SK-N-SH treated with all-trans-retinoic acid at 6 μM for 48 hours (cell line): ENCODE measurements at regions not wholly inside any gene's neighbourhood (a gene's known extent, or its start where the extent isn't known, plus 50 kb on each side); places are given as distances from the start of the nearest gene placed in this dataset.

Experiments
- ATAC-seq: fragments of 200-7000 bp; cut with Tn5 transposase; 3 replicates; pipeline ENCODE4 v1.9.1; 2020; ENCODE audit warnings: mild to moderate bottlenecking, moderate library complexity
- ARNTL ChIP-seq: fragments of 450-650 bp; formaldehyde crosslinking; IDR thresholded peaks from 2 replicates; pipeline ENCODE4 v1.5.0; 2020; ENCODE audit warnings: low read depth, mild to moderate bottlenecking, moderate library complexity, borderline replicate concordance
- BACH2 ChIP-seq: fragments of 250-450 bp; sonication (Bioruptor Pico); IDR thresholded peaks from 2 replicates; pipeline ENCODE4 v1.9.0; 2021; ENCODE audit warnings: mild to moderate bottlenecking, borderline replicate concordance
- CREB5 ChIP-seq: fragments of 250-450 bp; sonication (Bioruptor Pico); IDR thresholded peaks from 2 replicates; pipeline ENCODE4 v1.5.1; 2020; ENCODE audit warnings: low read depth, mild to moderate bottlenecking, moderate library complexity
- CSDC2 ChIP-seq: fragments of 250-450 bp; sonication (Bioruptor Pico); IDR thresholded peaks from 2 replicates; pipeline ENCODE4 v1.5.0; 2020; ENCODE audit warnings: mild to moderate bottlenecking, moderate library complexity
- ESRRG ChIP-seq: fragments of 250-450 bp; sonication (Bioruptor Pico); IDR thresholded peaks from 2 replicates; pipeline ENCODE4 v1.6.1; 2021; ENCODE audit warnings: mild to moderate bottlenecking
- GLIS3 ChIP-seq: fragments of 250-450 bp; sonication (Bioruptor Pico); IDR thresholded peaks from 2 replicates; pipeline ENCODE4 v1.5.0; 2020; ENCODE audit warnings: mild to moderate bottlenecking, moderate library complexity
- ISL1 ChIP-seq: fragments of 250-450 bp; sonication (Bioruptor Pico); IDR thresholded peaks from 2 replicates; pipeline ENCODE4 v2.1.2; 2022; ENCODE audit warnings: mild to moderate bottlenecking, moderate library complexity
- OSR1 ChIP-seq: fragments of 250-450 bp; sonication (Bioruptor Pico); IDR thresholded peaks from 2 replicates; pipeline ENCODE4 v1.8.0; 2022; ENCODE audit warnings: moderate library complexity, mild to moderate bottlenecking, inconsistent platforms
- PATZ1 ChIP-seq: fragments of 250-450 bp; sonication (Bioruptor Pico); IDR thresholded peaks from 2 replicates; pipeline ENCODE4 v1.8.0; 2020; ENCODE audit warnings: mild to moderate bottlenecking, moderate library complexity, borderline replicate concordance
- PPARA ChIP-seq: fragments of 250-450 bp; sonication (Bioruptor Pico); IDR thresholded peaks from 2 replicates; pipeline ENCODE4 v1.5.0; 2020; ENCODE audit warnings: mild to moderate bottlenecking, borderline replicate concordance
- RARB ChIP-seq: fragments of 250-450 bp; sonication (Bioruptor Pico); IDR thresholded peaks from 2 replicates; pipeline ENCODE4 v1.8.0; 2021; ENCODE audit warnings: mild to moderate bottlenecking, moderate library complexity
- SNAI2 ChIP-seq: fragments of 250-450 bp; sonication (Bioruptor Pico); IDR thresholded peaks from 2 replicates; pipeline ENCODE4 v1.5.0; 2020; ENCODE audit warnings: mild to moderate bottlenecking, moderate library complexity
- TCF4 ChIP-seq: fragments of 250-450 bp; sonication (Bioruptor Pico); IDR thresholded peaks from 2 replicates; pipeline ENCODE4 v1.8.0; 2021; ENCODE audit warnings: mild to moderate bottlenecking, moderate library complexity, borderline replicate concordance
- TOX ChIP-seq: fragments of 250-450 bp; sonication (Bioruptor Pico); IDR thresholded peaks from 2 replicates; pipeline ENCODE4 v1.8.0; 2021; ENCODE audit warnings: mild to moderate bottlenecking, moderate library complexity, borderline replicate concordance
- TSHZ2 ChIP-seq: fragments of 250-450 bp; sonication (Bioruptor Pico); IDR thresholded peaks from 2 replicates; pipeline ENCODE4 v1.5.0; 2020; ENCODE audit warnings: mild to moderate bottlenecking, moderate library complexity
- ZC3H10 ChIP-seq: fragments of 250-450 bp; sonication (Bioruptor Pico); IDR thresholded peaks from 2 replicates; pipeline ENCODE4 v1.5.1; 2021; ENCODE audit warnings: mild to moderate bottlenecking, moderate library complexity
- ZFP3 ChIP-seq: fragments of 250-450 bp; sonication (Bioruptor Pico); IDR thresholded peaks from 2 replicates; pipeline ENCODE4 v1.5.0; 2020; ENCODE audit warnings: mild to moderate bottlenecking, moderate library complexity
- ZFP30 ChIP-seq: fragments of 450-650 bp; formaldehyde crosslinking; IDR thresholded peaks from 2 replicates; pipeline ENCODE4 v1.5.0; 2022; ENCODE audit warnings: mild to moderate bottlenecking, moderate library complexity
- ZNF565 ChIP-seq: fragments of 450-650 bp; formaldehyde crosslinking; conservative IDR thresholded peaks from 2 replicates; pipeline ENCODE4 v1.5.0; 2020; ENCODE audit warnings: low read depth, mild to moderate bottlenecking, moderate library complexity
- ZNF8 ChIP-seq: fragments of 450-650 bp; formaldehyde crosslinking; IDR thresholded peaks from 2 replicates; pipeline ENCODE4 v1.5.0; 2020; ENCODE audit warnings: mild to moderate bottlenecking, moderate library complexity

- ATAC-seq = no peak
- no peak for TF ChIP-seq TSHZ2 (CRISPR knock-in tag)
Measured at GRCh38 chr2:100645695-100646429, 83.1 kb downstream of the PDCL3 start.

- ATAC-seq = no peak
Measured at GRCh38 chr2:100647709-100648108, 84.9 kb downstream of the PDCL3 start.

GRCh38 chr2:100650151-100650550, 87.4 kb downstream of the PDCL3 start:
- TF ChIP-seq BACH2 (CRISPR knock-in tag) (no peak), TOX (CRISPR knock-in tag) (no peak), CSDC2 (CRISPR knock-in tag) (no peak), GLIS3 (CRISPR knock-in tag) (no peak), ISL1 (CRISPR knock-in tag) (no peak), ZNF8 (CRISPR knock-in tag) (no peak), TCF4 (CRISPR knock-in tag) (no peak), ESRRG (CRISPR knock-in tag) (no peak), PATZ1 (CRISPR knock-in tag) (no peak), OSR1 (CRISPR knock-in tag) (no peak), PPARA (no peak), RARB (CRISPR knock-in tag) (no peak), ZFP3 (CRISPR knock-in tag) (no peak), ZC3H10 (CRISPR knock-in tag) (no peak)

More at GRCh38 chr2:100647709-100648108, 84.9 kb downstream of the PDCL3 start:
- TF ChIP-seq ARNTL (CRISPR knock-in tag) (no peak), BACH2 (CRISPR knock-in tag) (no peak), ZFP30 (CRISPR knock-in tag) (no peak), OSR1 (CRISPR knock-in tag) (no peak), SNAI2 (CRISPR knock-in tag) (no peak), ZFP3 (CRISPR knock-in tag) (no peak), CREB5 (no peak), PATZ1 (CRISPR knock-in tag) (no peak), TSHZ2 (CRISPR knock-in tag) (no peak), ZC3H10 (CRISPR knock-in tag) (no peak), ZNF565 (no peak), PPARA (no peak)

More at GRCh38 chr2:100650151-100650550, 87.4 kb downstream of the PDCL3 start:
- no peak for ATAC-seq
